Immature natural killer cell (primary cell): ENCODE measurements at regions not wholly inside any gene's neighbourhood (a gene's known extent, or its start where the extent isn't known, plus 50 kb on each side); places are given as distances from the start of the nearest gene placed in this dataset.
"Not testable (repeated sequence)": the region's sequence is repeated elsewhere in the genome, so short reads cannot be mapped to it uniquely, and the experiment has no call there.

ENCODE experiments used
- DNase-seq, 3 donors: peaks; one replicate each; pipeline ENCODE4 v3.0.0; 2022; ENCODE audit warnings: mixed read lengths in 1 of 3
- H3K27ac Mint-ChIP-seq, 6 donors: one replicate each; pipeline ENCODE4 v1.8.0; 2020; ENCODE audit warnings: mixed read lengths in 6 of 6, mild to moderate bottlenecking in 5 of 6, inconsistent platforms in 4 of 6, moderate library complexity in 3 of 6
- H3K27me3 Mint-ChIP-seq, 3 donors: one replicate each; pipeline ENCODE4 v1.8.0; 2020 to 2021; ENCODE audit warnings: low read depth in 3 of 3, mild to moderate bottlenecking in 3 of 3, mixed read lengths in 3 of 3, moderate library complexity in 3 of 3, inconsistent platforms in 1 of 3
- H3K36me3 Mint-ChIP-seq, 3 donors: one replicate each; pipeline ENCODE4 v1.8.0; 2020; ENCODE audit warnings: mixed read lengths in 3 of 3, inconsistent platforms in 2 of 3, mild to moderate bottlenecking in 2 of 3
- H3K4me1 Mint-ChIP-seq, 2 donors: one replicate each; pipeline ENCODE4 v1.8.0; 2020; ENCODE audit warnings: inconsistent platforms in 2 of 2, mild to moderate bottlenecking in 2 of 2, mixed read lengths in 2 of 2, moderate library complexity in 1 of 2
- H3K4me3 Mint-ChIP-seq, 5 donors: one replicate each; pipeline ENCODE4 v1.8.0; 2020; ENCODE audit warnings: mild to moderate bottlenecking in 5 of 5, mixed read lengths in 5 of 5, inconsistent platforms in 3 of 5, moderate library complexity in 3 of 5
- H3K9me3 Mint-ChIP-seq, 6 donors: one replicate each; pipeline ENCODE4 v1.8.0; 2020; ENCODE audit warnings: mild to moderate bottlenecking in 6 of 6, mixed read lengths in 6 of 6, inconsistent platforms in 4 of 6, moderate library complexity in 3 of 6

DNA sequence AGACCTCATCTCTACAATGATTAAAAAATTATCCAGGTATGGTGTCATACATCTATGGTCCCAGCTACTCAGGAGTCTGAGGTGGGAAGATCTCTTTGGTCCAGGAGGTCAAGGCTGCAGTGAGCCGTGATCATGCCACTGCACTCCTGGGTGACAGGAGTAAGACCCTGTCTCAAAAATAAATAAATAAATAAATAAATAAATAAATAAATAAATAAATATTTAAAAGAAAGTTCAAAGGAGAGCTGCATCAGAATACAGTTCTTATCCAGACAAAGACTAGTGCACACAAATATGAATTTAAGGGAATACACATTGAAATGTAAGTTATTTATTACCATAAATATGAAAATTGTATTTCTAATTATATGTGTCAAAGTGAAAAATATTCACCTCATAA, 624.9 kb downstream of the SLITRK6 start:
- Mint-ChIP-seq H3K9me3 (peaks cover 13 to 62% (median 22%) of the 10 kb centered on the region in 6 donors), H3K4me3 (no peak overlapping the region), H3K4me1 (no peaks in the 10 kb centered on the region), H3K27ac (no peak overlapping the region), H3K27me3 (peaks cover 0 to 2% (median 0%) of the 10 kb centered on the region in 3 donors), H3K36me3 (peaks cover 0 to 3% (median 0%) of the 10 kb centered on the region in 3 donors)
- no peak for DNase-seq

DNA sequence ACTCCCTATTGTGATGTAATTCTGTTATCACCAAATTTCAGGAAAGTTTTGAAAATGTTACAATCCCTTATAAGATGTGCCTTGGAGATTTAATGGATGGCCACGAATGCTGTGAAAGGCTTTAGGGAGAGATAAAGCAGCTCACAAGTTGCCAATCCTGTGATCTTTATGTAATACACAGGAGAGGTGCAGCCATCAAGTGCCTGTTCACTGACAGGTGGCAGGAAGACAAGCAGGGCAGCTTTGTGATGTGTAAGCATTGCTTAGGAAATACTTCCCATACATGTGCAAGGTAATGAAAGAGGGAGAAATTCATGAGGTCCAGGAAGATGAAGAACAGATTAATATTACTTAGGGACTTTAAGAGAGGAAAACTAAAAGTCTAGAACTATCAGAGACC, 628.8 kb downstream of the SLITRK6 start:
- no peak overlapping the region for H3K4me3 Mint-ChIP-seq
- peaks cover 0 to 2% (median 0%) of the 10 kb centered on the region in 3 donors for H3K27me3 Mint-ChIP-seq
- peaks cover 4 to 52% (median 17%) of the 10 kb centered on the region in 6 donors for H3K9me3 Mint-ChIP-seq
- no peak overlapping the region for H3K27ac Mint-ChIP-seq
- H3K4me1 Mint-ChIP-seq = no peaks in the 10 kb centered on the region
- no peak for DNase-seq
- H3K36me3 Mint-ChIP-seq = no peaks in the 10 kb centered on the region

DNA sequence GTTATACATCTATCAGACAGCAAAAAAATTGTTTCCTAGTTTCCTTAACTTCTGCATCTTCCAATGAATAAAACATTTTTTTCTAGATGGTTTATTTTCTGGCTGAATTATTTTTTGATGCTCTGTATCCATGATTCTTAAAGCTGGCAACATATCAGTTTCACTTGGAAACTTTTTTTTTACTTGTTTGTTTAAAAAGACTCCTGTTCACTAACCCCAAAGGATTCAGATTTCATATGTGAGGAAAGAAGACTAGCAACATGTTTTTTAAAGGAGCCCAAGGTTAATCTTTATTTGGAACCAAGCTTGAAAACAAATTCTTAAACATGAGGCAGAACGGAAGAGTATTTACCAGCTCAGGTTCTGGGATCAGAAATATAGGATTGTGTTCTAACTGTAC, 632.3 kb downstream of the SLITRK6 start:
- Mint-ChIP-seq H3K4me1 (no peaks in the 10 kb centered on the region), H3K4me3 (no peak overlapping the region), H3K27me3 (peaks cover 0 to 2% (median 0%) of the 10 kb centered on the region in 3 donors), H3K36me3 (no peaks in the 10 kb centered on the region), H3K27ac (no peak overlapping the region), H3K9me3 (peaks cover 2 to 57% (median 14%) of the 10 kb centered on the region in 6 donors)
- no peak for DNase-seq

DNA sequence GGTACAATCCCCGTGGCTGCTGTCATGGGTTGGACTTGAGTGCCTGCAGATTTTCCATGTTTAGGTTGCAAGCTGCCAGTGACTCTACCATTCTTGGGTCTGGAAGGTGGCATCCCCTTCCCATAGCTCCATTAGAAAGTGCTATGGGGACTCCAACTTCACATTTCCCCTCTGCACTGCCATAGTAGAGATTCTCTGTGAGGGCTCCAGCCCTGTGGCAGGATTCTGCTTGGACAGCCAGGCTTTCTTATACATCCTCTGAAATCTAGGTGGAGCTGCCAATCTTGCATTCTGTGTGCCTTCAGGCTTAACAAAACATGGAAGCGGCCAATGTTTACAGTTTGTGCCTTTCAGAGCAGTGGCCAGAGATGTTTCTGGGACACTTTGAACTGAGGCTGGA, 636.2 kb downstream of the SLITRK6 start:
- H3K4me3 Mint-ChIP-seq = no peak overlapping the region
- peaks cover 0 to 2% (median 0%) of the 10 kb centered on the region in 3 donors for H3K27me3 Mint-ChIP-seq
- no peak overlapping the region for H3K27ac Mint-ChIP-seq
- no peak for DNase-seq
- H3K36me3 Mint-ChIP-seq = no peaks in the 10 kb centered on the region
- H3K9me3 Mint-ChIP-seq = peaks cover 4 to 38% (median 13%) of the 10 kb centered on the region in 6 donors
- no peaks in the 10 kb centered on the region for H3K4me1 Mint-ChIP-seq

DNA sequence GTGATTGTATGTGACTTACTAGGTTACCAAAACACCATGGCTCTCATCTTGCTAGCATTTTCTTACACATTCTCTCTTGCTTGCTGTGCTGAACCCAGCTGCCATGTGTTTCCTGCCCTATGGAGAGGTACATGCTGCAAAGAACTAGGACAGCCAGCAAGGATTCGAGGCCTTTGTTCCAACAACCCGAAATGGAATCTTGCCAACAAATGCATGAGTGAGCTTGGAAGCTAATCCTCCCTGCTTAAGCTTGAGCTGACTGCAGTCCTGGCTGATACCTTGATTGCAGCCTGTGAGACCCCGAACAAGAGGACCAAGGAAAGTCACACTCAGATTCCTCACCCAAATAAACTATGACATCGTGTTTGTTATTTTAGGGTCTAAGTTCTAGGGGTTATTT, 651.2 kb downstream of the SLITRK6 start:
- H3K27ac Mint-ChIP-seq = no peak overlapping the region
- DNase-seq = no peak

DNA sequence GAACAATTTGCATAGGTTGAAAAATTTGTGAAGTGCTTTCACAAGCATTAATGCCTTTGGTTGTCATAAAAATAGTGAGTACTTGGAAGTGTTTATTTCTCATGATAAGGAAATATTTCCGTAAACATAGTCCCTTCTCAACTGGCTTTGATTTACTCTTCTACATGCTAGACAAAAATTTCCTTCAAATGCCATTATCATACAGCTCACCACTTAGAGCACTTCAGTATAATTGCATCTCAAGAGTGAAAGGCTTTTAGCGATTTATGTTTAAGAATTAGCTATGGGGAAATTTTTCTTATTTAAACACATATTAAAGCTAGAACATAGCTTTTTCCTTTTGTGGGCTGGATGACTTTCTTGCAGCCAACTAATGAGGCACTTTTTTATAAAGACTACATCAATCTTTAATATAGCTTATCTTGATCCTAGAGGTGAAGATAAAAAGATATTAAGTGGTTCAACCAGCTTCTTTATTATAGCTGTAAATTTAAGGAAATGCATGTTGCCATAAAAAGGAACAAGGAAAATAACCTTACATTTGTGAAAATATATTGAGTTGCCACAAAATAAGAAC, 656.8 kb downstream of the SLITRK6 start:
- Mint-ChIP-seq H3K27me3 (peaks cover 0 to 2% (median 0%) of the 10 kb centered on the region in 3 donors), H3K9me3 (peaks cover 2 to 37% (median 22%) of the 10 kb centered on the region in 6 donors), H3K27ac (no peak overlapping the region), H3K36me3 (no peaks in the 10 kb centered on the region), H3K4me1 (no peaks in the 10 kb centered on the region), H3K4me3 (no peak overlapping the region)
- DNase-seq = no peak

More for the DNA sequence above, 651.2 kb downstream of the SLITRK6 start:
- peaks cover 2 to 13% (median 5%) of the 10 kb centered on the region in 6 donors for H3K9me3 Mint-ChIP-seq
- H3K4me1 Mint-ChIP-seq = no peaks in the 10 kb centered on the region
- H3K4me3 Mint-ChIP-seq = no peak overlapping the region
- H3K27me3 Mint-ChIP-seq = peaks cover 0 to 2% (median 0%) of the 10 kb centered on the region in 3 donors
- H3K36me3 Mint-ChIP-seq = no peaks in the 10 kb centered on the region

DNA sequence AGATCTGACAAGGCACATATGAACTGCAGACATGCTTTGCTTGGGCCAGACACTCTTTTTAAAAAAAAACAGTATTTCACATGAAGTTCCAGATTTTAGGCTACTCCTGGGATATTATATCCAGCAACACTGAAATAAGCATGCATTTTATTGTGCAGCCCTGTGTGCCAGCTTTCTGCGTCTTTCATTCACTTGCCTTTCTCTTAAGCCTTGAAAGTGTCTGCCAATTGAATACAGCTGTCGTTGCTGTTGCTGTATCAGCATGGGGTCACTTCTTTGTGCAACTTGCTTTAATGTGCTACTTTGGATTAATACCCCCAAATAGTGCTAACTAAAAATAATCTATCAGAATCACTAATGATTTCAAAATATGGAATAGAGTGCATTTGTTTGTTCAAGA, 657.8 kb downstream of the SLITRK6 start:
- Mint-ChIP-seq H3K4me1 (no peaks in the 10 kb centered on the region), H3K4me3 (no peak overlapping the region), H3K27ac (no peak overlapping the region), H3K9me3 (peaks cover 0 to 37% (median 21%) of the 10 kb centered on the region in 6 donors), H3K27me3 (no peaks in the 10 kb centered on the region), H3K36me3 (no peaks in the 10 kb centered on the region)
- DNase-seq = no peak

DNA sequence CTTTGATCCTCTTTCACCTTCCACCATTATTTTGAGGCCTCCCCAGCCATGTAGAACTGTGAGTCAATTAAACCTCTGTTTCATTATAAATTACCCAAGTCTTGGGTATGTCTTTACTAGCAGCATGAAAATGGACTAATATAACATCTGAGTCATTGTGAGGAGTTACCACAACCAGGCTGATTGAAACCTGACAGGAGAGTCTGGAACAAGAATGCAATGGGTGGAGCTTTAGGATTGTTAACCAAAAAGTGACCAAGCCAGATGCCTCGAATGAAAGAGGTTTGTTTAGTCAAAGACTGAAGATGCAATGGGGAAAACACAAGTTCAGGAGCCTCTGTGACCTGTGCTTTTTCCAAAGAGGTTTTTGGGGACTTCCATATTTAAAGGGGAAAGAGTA, 659.0 kb downstream of the SLITRK6 start:
- Mint-ChIP-seq H3K4me3 (no peak overlapping the region), H3K36me3 (no peaks in the 10 kb centered on the region), H3K9me3 (peaks cover 0 to 37% (median 21%) of the 10 kb centered on the region in 6 donors), H3K4me1 (no peaks in the 10 kb centered on the region), H3K27ac (no peak overlapping the region), H3K27me3 (no peaks in the 10 kb centered on the region)
- no peak for DNase-seq

DNA sequence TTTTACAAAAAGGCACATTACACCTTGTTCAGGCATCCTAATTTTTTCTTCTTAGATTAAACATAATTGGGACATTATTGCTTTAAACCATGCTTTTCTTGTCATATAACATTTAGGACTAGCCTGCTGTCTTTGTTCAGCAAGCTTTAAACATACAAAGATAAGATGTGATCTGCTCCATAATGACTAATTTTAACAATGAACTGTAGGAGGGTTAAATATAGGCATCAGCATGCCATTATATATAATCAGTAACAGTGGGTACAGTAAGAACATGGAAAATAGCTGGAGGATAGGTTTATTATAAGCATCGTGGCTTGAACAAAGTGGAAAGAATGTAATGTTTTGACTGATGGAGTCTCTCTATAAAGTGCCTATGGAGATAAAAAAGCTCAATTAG, 661.7 kb downstream of the SLITRK6 start:
- no peaks in the 10 kb centered on the region for H3K36me3 Mint-ChIP-seq
- H3K4me3 Mint-ChIP-seq = no peak overlapping the region
- no peak overlapping the region for H3K27ac Mint-ChIP-seq
- H3K27me3 Mint-ChIP-seq = no peaks in the 10 kb centered on the region
- H3K4me1 Mint-ChIP-seq = no peaks in the 10 kb centered on the region
- no peak for DNase-seq
- peaks cover 10 to 39% (median 17%) of the 10 kb centered on the region in 6 donors for H3K9me3 Mint-ChIP-seq

DNA sequence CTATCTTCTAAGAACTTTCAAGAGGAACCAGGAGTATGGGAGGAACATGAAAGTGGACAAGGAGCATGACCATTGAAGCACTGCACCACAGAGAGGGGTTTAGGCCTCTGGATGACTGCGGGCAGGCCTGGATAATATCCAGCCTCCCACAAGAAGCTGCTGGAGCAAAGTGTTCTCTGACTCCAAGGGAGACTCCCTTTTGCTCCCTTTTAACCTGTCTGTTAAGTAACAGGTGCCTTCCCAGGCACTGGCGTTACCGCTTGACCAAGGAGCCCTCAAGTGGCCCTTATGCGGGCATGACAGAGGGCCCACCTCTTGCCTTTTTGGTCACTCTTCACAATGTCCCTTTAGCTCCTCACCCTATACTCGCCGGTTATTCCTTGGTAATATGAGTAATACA, 666.2 kb downstream of the SLITRK6 start:
- H3K27ac Mint-ChIP-seq = no peak overlapping the region
- no peaks in the 10 kb centered on the region for H3K36me3 Mint-ChIP-seq
- no peaks in the 10 kb centered on the region for H3K4me1 Mint-ChIP-seq
- DNase-seq = no peak
- H3K4me3 Mint-ChIP-seq = no peak overlapping the region
- peaks cover 0 to 19% (median 12%) of the 10 kb centered on the region in 6 donors for H3K9me3 Mint-ChIP-seq
- H3K27me3 Mint-ChIP-seq = no peaks in the 10 kb centered on the region

DNA sequence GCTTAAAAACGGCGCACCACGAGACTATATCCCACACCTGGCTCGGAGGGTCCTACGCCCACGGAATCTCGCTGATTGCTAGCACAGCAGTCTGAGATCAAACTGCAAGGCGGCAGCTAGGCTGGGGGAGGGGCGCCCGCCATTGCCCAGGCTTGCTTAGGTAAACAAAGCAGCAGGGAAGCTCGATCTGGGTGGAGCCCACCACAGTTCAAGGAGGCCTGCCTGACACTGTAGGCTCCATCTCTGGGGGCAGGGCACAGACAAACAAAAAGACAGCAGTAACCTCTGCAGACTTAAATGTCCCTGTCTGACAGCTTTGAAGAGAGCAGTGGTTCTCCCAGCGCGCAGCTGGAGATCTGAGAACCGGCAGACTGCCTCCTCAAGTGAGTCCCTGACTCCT, 675.7 kb downstream of the SLITRK6 start:
- not testable (repeated sequence) for H3K27me3 Mint-ChIP-seq, H3K36me3 Mint-ChIP-seq, H3K4me1 Mint-ChIP-seq, H3K27ac Mint-ChIP-seq, H3K4me3 Mint-ChIP-seq, DNase-seq
- peaks cover 2 to 20% (median 13%) of the 10 kb centered on the region in 6 donors for H3K9me3 Mint-ChIP-seq

DNA sequence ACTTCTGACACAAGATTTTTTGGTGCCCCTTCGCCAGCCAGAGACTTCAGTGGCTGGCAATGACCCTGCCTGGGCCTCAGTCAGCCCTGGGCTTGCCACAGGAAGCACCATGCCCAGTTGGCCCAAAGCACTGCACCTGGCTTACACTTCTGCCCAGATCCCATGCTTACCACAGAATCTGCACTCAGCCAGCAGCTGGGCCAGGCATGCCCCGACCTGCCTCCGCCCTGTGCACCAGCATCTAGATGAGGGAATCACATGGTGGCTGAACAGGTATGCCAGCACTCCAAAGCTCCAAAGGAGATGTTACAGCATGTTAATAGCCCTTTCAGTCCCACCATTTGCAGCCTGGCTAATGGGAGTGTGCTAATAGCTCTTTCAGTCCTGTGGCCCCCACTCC, 690.9 kb downstream of the SLITRK6 start:
- H3K4me1 Mint-ChIP-seq = no peaks in the 10 kb centered on the region
- H3K4me3 Mint-ChIP-seq = no peak overlapping the region

DNA sequence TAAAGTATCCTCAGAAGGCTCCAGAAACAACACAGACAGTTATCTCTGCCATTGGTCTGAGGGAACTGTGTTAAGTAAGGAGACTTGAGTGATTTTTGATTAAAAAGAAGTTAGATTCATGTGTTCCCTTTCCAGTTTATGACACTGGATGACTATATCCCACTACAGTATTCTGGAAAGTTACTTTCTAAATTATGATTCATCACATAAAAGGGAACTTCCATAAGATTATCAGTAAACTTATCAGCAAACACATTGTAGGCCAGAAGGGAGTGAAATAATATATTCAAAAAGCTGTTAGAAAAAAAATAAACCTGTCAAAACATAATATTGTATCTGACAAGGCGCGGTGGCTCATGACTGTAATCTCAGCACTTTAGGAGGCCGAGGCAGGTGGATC, 700.0 kb downstream of the SLITRK6 start:
- H3K27me3 Mint-ChIP-seq = peaks cover 0 to 2% (median 0%) of the 10 kb centered on the region in 3 donors
- no peak overlapping the region for H3K27ac Mint-ChIP-seq
- no peak overlapping the region for H3K4me3 Mint-ChIP-seq
- DNase-seq = no peak
- peaks cover 11 to 61% (median 24%) of the 10 kb centered on the region in 6 donors for H3K9me3 Mint-ChIP-seq
- H3K4me1 Mint-ChIP-seq = no peaks in the 10 kb centered on the region
- no peaks in the 10 kb centered on the region for H3K36me3 Mint-ChIP-seq

More for the DNA sequence above, 690.9 kb downstream of the SLITRK6 start:
- no peaks in the 10 kb centered on the region for H3K27me3 Mint-ChIP-seq
- H3K27ac Mint-ChIP-seq = no peak overlapping the region
- H3K9me3 Mint-ChIP-seq = peaks cover 2 to 26% (median 18%) of the 10 kb centered on the region in 6 donors
- no peak for DNase-seq
- no peaks in the 10 kb centered on the region for H3K36me3 Mint-ChIP-seq

DNA sequence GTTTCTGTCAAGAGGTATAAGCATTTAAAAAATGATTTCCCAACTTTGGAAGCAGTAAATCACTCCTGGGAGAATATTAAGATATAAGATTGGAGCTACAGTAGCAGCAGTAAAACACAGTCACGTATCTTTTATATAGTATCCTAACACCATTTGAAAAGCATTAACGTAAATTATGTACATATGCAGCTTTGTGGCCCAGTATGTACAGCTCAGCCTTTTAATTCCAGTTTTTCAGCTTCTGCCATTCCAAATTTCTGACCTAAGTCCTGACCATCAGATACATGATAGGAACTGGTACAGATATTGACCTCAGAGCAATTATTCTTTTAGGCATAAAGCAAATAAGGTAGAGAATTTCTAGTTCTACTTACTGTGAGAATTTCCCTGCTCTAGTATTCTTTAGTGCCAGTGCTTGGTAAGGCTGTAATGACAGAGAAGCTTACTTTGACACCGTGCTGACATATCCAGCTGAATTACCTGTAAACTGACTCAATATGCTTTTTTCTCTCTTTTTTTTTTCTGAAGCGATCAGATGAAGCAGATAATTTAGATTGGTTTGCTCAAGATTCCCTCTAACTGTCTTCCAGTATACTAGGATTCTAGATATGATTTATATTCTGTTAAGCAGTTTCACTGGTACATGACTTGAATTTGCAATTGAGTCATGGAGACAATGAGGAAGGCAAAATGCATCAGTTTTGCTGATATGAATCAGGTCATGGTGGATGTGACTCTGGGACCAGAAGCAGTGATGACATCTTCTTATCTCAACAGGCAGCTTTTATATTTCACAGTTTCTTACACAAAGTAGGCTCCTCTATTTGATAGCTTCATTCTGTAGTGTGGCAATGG, 703.6 kb downstream of the SLITRK6 start:
- Mint-ChIP-seq H3K4me1 (no peaks in the 10 kb centered on the region), H3K27ac (no peak overlapping the region), H3K4me3 (no peak overlapping the region), H3K9me3 (peaks cover 13 to 62% (median 21%) of the 10 kb centered on the region in 6 donors), H3K36me3 (no peaks in the 10 kb centered on the region), H3K27me3 (peaks cover 0 to 1% (median 0%) of the 10 kb centered on the region in 3 donors)
- DNase-seq = no peak
